HG02943 (cell line): ENCODE measurements at regions not wholly inside any gene's neighbourhood (a gene's known extent, or its start where the extent isn't known, plus 50 kb on each side); places are given as distances from the start of the nearest gene placed in this dataset.
"Not testable (repeated sequence)": the region's sequence is repeated elsewhere in the genome, so short reads cannot be mapped to it uniquely, and the experiment has no call there.

Experiments
- ATAC-seq: cut with Tn5 transposase; IDR thresholded peaks from one replicate; pipeline ENCODE4 v1.9.1; 2021; ENCODE audit warnings: mild to moderate bottlenecking, low read depth, moderate library complexity; ENCODE audit not compliant: unreplicated experiment

DNA sequence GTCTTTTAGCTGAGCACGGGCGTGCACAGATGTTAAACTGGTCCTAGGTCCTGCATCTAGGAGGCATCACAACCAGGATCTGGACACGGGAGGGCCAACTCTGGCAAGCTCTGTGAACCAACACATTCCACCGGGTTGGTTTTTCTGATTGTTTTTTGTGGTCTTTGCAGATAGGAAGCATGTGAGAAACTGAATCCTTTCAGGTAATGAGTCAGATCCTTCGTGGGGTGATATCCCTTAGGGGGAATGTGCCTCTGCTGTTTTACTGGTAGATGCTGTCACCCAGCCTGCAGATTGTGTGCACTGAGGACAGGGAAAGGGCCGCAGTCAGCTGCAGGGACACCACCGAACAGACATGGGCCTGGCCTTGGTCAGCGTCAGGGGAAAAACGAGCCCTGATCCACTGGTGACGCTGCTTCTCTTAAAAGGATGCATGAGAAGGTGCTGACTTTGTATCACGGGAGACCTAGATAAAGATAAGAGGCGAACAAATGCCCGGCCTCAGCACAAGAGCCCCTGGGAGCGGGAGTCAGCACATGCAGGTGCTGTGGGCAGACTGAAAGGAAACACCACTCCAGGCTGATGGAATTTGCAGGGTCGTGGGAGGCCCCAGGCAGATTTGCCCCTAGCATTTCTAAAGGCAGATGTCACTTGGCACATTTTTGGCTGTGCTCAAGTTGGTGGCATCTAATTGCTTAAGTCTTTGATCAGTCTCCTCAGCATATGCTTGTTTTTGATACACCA is 51.1 kb downstream of the DOP1B start:
- ATAC-seq: no peak

DNA sequence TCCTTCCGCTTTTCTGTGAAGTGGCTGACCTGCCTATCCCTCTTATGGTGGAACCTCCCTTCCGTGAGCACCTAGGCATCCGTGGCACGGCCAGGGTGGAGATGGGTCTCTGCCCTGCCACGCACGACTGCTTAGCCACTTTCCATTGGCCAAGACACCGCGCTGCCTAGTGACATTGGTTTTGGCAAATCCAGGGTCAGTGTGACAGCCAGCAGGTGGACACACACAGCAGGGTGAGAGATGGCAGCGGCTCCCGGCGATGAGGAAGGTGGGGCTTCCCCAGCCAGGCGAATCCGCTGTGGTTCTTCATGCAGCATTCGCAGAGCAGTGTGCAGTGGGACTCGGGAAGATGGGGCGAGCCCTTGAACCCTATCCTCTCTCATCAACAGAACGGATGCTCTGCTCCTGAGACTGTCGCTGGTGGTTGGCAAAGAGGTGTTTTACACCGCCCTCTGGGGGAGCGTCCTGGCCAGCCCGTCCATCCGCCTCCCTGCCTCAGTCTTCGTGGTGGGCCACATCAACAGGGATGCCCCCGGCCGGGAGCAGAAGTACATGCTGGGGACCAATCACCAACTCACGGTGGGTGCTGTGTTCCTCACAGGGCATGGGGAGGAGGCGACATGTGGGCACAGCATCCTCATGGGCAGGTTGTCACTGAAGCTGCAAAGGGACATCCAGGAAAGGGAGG is 51.8 kb downstream of the DOP1B start:
- ATAC-seq: no peak

DNA sequence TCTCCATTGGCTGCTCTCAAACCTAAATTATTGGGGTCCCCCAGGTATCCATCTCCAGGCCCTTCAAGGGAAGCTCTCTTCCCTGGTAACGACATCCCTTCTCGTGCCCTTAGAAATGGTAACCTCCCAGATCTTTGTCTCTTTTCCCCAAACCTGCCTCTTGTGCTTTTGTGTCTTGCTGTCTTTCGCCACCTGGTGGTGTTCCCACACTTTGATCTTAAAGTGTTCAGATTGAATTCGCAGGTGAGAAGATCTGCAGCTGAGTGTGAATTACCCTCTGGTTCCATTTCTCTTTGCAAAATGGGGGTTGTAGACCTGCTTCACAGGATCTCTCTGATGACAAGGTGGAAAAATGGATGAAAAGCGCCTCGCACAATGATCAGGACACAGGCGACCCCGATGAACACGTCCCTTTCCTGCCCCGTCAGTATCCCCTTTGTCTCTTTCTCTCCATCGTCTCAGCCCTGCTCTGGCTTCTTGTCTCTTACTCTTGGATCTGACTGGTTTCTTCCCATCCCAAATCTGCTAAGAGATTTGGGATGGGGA is 53.1 kb downstream of the DOP1B start:
- no peak for ATAC-seq

DNA sequence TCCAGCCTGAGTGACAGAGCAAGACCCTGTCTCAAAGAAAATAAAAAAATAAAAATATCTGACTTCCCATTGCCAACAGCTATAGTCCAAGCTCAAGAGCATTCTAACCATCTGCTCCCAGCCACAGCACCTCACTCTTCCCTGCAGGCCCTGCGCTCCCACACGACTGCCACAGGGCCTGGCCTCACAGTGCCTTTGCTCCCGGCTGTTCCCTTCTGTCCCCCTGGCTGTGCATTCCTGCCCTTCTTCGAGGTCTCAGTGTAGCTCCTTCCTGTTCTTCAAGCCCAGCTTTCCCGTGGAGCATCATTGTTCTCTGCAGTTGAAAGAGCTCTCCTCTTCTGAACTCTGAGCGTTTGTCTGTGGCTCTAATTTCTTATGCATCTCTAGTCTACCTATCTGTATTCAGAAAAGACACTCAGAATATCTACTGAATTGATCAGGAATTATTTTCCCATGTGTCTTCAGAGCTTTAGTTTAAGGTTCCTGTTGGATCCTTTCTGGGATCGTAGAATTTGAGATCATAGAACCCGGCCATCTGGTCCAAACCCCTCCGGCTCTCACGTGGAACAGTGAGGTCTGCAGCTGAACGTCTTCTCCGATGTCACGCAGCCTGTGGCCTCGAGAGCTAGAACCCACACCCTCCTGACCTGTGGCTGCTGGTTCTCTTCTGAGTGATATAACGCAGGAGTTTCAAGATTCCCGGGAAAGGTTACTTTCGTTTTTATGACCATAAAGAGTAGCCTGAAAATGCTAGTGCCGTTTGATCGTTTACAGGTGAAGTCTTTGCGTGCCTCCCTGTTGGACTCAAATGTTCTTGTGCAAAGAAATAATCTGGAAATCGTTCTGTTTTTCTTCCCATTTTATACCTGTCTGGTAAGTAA is 54.4 kb downstream of the DOP1B start:
- no peak for ATAC-seq

DNA sequence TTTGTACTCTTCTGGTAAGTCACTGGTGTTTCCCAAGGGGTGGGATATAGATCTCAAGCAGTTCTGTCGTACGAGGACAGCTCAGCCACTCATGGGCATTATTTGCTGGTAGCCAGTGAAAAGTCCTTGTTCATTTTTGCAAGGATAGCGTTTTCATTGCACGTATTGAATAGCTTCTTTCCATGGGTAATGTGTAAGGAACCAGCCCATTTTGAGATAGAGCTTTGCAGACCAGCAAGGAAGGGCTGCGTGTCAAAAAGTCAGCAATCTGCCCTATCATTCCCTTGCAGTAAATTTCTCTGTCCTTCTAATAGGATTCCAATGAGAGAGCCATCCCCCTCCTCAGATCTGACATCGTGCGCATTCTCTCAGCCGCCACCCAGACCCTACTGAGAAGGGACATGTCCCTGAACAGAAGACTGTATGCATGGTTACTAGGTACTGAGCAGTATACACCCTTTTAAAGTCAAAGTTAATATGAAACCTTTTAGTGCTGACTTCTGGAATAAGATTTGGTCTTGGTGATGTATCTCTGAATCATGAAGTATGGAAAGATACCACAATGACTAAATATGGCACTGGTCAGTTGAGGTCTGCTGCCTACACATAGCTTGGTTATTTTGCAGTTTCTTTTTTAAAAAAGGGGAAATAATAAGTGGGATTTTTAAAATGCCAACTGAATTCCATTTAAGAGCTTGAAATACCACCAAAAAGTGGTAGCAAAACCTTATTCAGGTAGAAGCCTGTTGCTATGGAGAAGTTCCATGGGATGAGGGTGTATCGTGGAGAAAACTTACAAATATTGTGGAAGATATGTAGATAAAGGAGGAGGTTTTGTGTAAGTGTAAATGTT is 55.3 kb downstream of the DOP1B start:
- ATAC-seq: no peak

DNA sequence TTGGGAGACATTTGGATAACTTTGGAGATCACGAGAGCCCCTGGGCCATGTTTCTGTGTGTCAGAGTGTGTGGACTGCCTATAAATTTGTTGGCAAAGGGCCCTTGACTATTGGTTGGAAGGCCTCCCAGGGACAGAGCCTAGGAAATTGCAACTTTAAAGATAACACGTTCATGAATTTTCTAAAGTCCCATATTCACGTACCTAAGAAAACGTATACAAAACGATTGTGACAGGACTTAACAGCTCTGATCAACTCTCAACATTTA is 55.8 kb downstream of the DOP1B start:
- no peak for ATAC-seq

DNA sequence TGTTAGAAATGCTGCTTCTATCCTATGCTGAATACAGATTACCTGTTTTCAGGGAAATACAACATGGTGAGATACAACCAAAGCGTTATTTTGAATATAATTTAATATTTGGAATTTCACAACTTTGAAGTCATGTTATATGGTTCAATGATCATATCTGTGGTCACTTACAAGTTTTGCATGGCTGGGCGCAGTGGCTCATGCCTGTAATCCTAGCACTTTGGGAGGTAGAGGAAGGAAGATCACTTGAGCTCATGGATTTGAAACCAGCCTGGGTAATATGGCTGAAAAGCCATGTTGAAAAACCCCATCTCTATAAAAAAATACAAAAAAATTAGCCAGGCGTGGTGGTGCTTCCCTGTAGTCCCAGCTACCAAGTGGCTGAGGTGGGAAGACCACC is 57.9 kb downstream of the DOP1B start:
- no peak for ATAC-seq

DNA sequence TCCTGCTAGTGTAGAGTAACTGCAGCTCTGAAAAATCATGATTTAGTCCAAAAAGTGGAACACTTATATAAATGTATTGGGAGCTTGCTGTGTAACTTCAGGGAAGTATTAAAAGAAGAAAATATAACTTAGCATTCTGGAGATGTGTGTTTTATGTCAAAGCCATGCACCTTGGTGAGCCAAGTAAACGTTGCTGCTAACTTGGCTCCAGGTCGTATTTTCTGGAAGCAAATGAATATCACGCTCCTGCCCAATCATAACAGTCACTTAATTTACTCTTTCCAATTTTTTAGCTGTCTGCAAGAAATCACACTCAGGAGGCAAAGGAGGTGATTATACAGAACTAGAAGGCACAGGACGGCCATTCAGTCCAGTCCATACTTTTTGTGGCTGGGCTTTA is 61.1 kb downstream of the DOP1B start:
- ATAC-seq: no peak

DNA sequence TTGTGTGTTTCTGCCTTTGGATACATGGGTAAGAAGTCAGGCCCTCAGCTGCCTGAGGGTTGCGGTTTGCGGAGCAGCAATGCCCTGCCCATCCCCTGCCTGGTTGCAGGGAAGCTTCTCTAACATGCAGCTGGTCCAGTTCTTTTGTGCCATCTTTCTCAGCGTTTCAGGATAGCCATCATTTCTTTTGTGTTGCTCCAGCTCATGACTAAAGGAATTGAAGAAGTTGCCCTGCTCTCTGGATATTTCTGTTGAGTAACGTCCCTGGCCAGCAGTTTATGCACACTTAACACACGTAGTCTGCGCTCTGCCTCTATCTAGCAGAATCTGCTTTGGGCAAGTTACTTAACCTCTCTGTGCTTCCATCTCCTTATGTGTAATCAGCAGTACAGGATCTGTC is 62.1 kb downstream of the DOP1B start:
- ATAC-seq: no peak

DNA sequence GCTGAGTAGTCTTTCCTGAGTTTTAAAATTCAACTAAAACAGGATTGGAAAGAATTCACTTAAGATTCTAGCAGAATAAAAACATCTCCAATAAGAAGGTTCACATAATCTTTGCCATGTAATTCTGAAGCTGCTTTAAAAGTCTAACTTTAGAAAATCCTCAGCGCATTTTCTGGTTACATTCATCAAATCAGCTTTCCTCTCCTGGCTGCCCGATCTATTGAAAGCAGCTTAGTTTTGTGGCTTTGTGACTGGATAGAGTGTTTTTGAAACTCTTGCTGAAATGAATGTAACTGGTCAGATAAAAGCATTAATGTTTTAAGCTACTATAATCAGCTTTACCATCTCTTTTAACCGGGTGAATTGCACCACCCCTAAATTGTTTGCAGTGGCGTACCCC is 66.8 kb downstream of the DOP1B start:
- no peak for ATAC-seq

DNA sequence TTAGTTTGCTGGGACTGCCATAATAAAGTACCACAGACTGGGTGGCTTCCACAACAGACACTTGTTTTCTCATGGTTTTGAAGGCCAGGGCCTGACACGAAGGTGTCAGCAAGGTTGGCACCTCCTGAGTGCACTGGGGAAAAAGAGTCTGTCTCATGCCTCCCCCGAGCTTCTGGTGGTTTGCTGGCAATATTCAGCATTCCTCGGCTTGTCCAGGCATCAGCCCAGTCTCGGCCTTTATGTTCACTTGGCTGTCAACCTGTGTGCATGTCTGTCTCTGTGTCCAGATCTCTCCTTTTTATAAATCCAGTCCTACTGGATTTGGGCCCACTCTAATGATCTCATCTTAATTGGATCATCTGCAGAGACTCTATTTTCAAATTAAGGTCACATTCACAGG is 72.6 kb downstream of the DOP1B start:
- no peak for ATAC-seq

DNA sequence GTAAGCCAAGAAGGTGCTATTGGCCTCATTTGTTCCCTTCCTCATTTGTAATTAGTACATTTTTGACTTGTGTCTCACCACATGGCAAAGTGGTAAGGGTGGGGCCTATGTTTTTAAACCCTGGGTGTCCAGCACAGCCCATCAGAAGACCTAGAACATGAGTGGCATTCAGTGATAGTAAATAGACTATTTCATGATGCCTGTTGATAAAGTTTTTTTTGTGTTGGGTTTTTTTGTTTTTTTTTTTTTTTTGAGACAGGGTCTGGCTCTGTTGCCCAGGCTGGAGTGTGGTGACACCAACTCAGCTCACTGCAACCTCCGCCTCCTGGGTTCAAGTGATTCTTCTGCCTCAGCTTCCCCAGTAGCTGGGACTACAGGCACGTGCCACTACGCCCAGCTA is 74.8 kb downstream of the DOP1B start:
- not testable (repeated sequence) for ATAC-seq

DNA sequence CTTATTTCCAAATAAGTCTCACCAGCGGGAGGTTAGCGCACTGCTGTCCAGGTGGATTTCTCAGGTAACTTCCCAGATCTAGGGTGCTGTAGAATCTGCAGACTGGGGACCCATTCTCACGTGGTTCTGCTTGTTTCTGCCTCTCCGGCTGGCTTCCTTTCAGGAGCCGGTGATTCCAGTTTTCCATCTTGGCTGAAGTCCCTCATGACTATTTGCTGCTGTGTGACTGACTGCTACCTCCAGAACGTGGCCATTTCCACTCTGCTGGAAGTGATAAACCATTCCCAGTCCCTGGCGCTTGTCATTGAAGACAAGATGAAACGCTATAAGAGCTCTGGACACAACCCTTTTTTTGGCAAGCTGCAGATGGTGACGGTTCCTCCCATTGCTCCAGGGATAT is 76.0 kb downstream of the DOP1B start:
- no peak for ATAC-seq

DNA sequence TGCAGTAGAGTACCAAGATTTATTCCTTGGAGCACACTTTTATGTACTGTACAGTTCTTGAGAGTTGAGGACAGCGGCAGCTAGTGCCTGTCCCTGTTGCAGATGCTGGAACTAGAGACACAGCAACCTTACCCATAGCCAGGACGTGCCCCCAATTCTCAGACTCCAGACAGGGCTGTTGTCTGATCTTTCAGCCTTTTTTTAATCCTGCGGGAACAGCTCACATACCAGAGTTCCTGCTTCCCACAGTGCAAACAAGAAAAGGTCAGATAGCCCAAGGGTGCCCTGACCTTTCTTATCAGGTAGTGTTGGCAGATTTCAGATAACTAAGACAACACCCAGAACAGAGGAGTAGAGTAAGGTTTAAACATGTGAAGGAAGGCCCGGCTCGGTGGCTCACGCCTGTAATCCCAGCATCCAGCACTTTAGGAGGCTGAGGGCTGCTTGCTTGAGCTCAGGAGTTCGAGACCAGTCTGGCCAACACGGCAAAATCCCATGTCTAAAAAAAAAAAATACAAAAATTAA is 78.5 kb downstream of the DOP1B start:
- ATAC-seq: no peak

DNA sequence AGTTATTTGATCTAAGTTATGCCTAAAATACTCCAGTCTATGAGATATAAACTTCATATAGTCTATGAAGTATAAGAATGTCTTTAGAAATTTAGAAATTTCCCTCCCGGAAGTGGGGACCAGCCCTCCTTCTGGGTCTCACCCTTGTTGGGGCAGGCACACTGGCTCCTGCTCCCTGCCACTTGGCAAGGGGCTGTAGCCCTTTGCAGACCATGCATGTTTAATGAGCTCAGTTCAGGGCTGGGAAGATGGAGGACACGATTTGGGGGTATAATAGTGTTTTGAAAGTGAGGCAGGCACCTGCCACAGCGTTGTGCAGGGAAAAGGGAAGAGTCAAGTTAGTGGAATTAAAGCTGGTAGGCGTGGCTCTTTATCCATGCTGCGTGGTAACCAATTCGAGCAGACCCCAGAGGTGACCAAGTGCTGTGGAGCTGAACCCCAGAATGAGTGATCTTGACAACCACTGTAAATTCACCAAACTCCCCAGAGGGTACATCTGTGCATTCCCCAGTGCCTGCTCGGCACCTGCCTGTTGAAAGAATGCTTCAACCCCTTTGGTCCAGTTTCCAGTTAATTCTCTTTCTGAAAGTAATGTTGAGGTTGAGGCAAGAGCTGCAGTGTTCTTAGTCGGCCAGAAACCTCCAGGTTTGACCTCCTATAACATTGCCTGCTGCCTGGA is 79.6 kb downstream of the DOP1B start:
- no peak for ATAC-seq

DNA sequence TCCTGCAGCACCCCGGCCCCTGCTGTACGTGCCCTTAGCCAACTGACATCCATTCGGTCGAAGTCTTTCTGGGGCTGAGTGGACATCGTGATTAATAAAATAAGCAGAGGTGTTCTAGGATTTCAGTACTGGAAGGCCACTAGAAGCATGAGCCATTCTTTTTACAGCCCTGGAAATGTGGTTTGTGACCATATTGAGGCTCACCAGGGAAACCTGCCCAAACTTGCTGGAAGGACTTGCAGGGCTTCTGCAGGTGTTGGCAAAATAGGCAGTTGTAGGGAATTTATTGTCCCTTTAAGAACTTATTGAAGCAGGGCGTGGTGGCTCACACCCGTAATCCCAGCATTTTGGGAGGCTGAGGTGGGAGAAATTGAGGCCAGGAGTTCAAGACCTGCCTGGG is 80.8 kb downstream of the DOP1B start:
- no peak for ATAC-seq

DNA sequence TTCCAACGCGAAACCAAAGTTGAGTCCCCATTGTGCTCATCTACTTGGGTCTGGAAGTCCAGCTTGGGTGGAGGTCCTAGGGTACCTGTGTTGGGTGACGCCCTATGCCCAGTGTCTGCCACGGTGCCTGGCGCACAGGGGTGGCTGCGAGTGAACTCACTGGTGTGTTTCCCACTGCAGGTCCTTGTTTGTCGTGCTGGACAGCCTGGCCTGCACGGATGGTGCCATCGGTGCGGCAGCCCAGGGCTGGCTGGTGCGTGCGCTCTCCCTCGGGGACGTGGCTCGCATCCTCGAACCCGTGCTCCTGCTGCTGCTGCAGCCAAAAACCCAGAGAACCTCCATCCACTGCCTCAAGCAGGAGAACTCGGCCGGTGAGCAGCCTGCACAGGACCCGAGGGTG is 80.4 kb upstream of the MORC3 start:
- ATAC-seq: no peak

DNA sequence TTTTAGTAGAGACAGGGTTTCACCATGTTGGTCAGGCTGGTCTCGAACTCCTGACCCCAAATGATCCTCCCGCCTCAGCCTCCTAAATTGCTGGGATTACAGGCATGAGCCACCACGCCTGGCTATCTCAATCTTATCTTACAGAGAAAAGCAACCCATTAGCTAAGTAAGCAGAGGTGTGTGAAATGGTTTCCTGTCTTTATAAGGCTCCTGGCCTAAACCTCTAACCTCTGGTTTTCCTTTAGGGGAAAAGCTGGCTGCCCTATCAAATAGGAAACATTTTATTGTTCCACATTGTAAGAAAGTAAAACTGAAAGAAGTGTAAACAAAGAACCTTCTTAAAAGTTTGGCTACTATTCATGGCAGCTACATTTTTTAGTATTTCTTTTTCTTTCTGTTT is 78.3 kb upstream of the MORC3 start:
- ATAC-seq: no peak

DNA sequence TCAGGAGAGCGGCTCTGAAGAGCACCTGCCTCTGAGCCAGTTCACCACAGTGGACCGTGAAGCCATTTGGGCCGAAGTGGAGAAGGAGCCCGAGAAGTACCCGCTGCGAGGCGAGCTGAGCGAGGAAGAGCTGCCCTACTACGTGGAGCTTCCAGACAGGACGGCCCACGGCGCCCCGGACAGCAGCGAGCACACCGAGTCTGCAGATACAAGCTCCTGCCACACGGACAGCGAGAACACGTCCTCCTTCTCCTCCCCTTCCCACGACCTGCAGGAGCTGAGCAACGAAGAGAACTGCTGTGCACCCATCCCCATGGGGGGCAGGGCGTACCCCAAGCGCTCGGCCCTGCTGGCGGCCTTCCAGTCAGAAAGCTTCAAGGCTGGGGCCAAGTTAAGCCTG is 74.9 kb upstream of the MORC3 start:
- ATAC-seq: no peak

DNA sequence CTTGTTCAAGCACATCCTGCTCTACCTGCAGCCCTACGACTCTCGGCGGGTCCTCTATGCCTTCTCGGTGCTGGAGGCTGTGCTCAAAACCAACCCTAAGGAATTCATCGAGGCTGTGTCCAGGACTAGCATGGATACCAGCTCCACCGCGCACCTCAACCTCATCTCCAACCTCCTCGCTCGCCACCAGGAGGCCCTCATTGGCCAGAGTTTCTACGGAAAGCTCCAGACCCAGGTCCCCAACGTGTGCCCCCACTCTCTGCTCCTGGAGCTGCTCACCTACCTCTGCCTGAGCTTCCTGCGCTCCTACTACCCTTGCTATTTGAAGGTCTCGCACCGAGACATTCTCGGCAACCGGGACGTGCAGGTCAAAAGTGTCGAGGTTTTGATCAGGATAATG is 74.3 kb upstream of the MORC3 start:
- ATAC-seq: no peak
